ENCODE measurements at regions not wholly inside any gene's neighbourhood (a gene's known extent, or its start where the extent isn't known, plus 50 kb on each side); places are given as distances from the start of the nearest gene placed in this dataset.

- TF ChIP-seq ETS1 (IDR thresholded peaks at IDR 0.05) (no peak), JUNB (IDR thresholded peaks at IDR 0.05; ENCODE audit: unreplicated experiment) (no peak), ZNF114 (CRISPR knock-in tag; IDR thresholded peaks at IDR 0.05) (no peak), EZH2 (IDR thresholded peaks at IDR 0.05; ENCODE audit: low read depth, unreplicated experiment) (no peak)
These were observed 272.2 kb downstream of the TCF7L2 start (continued) for GRCh38 chr10:113222207-113222606.

DNA sequence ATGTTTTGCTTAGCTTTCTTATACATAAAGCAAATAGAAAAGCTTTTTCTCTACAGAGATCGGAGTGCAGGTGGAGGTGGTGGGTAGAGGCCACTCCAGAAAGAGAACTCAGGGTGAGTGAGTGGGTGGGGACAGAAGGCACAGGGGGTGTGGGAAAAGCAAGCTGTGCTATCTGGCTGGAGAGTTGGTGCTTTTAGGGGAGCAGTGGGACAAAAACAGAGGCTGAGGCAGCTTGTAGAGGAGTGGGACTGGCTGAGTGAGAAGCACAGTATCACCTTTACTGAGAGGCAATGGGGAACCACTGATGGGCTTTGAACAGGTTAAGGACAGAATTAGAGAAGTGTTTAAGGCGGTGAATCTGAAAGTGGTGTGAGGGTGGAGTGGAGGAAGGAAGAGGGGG lies 275.3 kb downstream of the TCF7L2 start:
- Histone ChIP-seq H3F3A (replicated peaks; ENCODE audit: low read depth) (no peaks in the 10 kb centered on the region), H3K4me3 (no peak overlapping the region), H3K4me2 (no peak overlapping the region), H3K9me2 (ENCODE audit: insufficient read depth) (peaks cover 15% of the 10 kb centered on the region), H2AFZ (no peak overlapping the region), H3K36me3 (ENCODE audit: insufficient read depth) (no peaks in the 10 kb centered on the region), H3K27ac (ENCODE audit: low read depth) (no peak overlapping the region), H3K27me3 (ENCODE audit: insufficient read depth) (no peaks in the 10 kb centered on the region), H3K4me1 (ENCODE audit: insufficient read depth) (peaks cover 14% of the 10 kb centered on the region; the same call in 1 of the 2 replicates), H3K79me2 (replicated peaks; ENCODE audit: insufficient read depth) (no peaks in the 10 kb centered on the region), H4K20me1 (replicated peaks; ENCODE audit: insufficient read depth) (no peaks in the 10 kb centered on the region)
- Mint-ChIP-seq H3K4me3 (no peak overlapping the region), H3K27me3 (ENCODE audit: insufficient read depth, low read depth, poor library complexity) (peaks cover 6% of the 10 kb centered on the region), H3K27ac (no peak overlapping the region), H3K9me3 (no peaks in the 10 kb centered on the region), H3K36me3 (ENCODE audit: low read depth) (no peaks in the 10 kb centered on the region), H3K4me1 (peaks cover 13% of the 10 kb centered on the region)
- DNase-seq (ENCODE audit: low spot score) (no peak), ATAC-seq (no peak)
- TF ChIP-seq ZNF462 (CRISPR knock-in tag; IDR thresholded peaks at IDR 0.05) (no peak), ETS1 (IDR thresholded peaks at IDR 0.05) (no peak), JUNB (IDR thresholded peaks at IDR 0.05; ENCODE audit: unreplicated experiment) (no peak), STAT1 (IDR thresholded peaks at IDR 0.05; ENCODE audit: unreplicated experiment) (no peak), ZNF331 (CRISPR knock-in tag; IDR thresholded peaks at IDR 0.05; ENCODE audit: low read depth) (no peak), CREB1 (CRISPR knock-in tag; IDR thresholded peaks at IDR 0.05; ENCODE audit: low read depth) (no peak), POLR2AphosphoS5 (IDR thresholded peaks at IDR 0.05; ENCODE audit: low read depth) (no peak)
- TF ChIP-seq, protein P1, sequence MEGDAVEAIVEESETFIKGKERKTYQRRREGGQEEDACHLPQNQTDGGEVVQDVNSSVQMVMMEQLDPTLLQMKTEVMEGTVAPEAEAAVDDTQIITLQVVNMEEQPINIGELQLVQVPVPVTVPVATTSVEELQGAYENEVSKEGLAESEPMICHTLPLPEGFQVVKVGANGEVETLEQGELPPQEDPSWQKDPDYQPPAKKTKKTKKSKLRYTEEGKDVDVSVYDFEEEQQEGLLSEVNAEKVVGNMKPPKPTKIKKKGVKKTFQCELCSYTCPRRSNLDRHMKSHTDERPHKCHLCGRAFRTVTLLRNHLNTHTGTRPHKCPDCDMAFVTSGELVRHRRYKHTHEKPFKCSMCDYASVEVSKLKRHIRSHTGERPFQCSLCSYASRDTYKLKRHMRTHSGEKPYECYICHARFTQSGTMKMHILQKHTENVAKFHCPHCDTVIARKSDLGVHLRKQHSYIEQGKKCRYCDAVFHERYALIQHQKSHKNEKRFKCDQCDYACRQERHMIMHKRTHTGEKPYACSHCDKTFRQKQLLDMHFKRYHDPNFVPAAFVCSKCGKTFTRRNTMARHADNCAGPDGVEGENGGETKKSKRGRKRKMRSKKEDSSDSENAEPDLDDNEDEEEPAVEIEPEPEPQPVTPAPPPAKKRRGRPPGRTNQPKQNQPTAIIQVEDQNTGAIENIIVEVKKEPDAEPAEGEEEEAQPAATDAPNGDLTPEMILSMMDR (conservative IDR thresholded peaks at IDR 0.05; ENCODE audit: low read depth in 2 of 2) = no peak
